ENCODE measurements at regions not wholly inside any gene's neighbourhood (a gene's known extent, or its start where the extent isn't known, plus 50 kb on each side); places are given as distances from the start of the nearest gene placed in this dataset.

GRCh38 chr12:62192180-62192902, 67.9 kb upstream of the USP15 start (continued):
- TF ChIP-seq ZBTB33 (IDR thresholded peaks at IDR 0.05; ENCODE audit: extremely low read depth, insufficient replicate concordance, low read length) (no peak), POLR2A (IDR thresholded peaks at IDR 0.05; ENCODE audit: borderline replicate concordance, extremely low read depth, insufficient read depth, insufficient read length) (no peak), ZFX (IDR thresholded peaks at IDR 0.05) (no peak), ELF1 (IDR thresholded peaks at IDR 0.05; ENCODE audit: borderline replicate concordance, low read depth) (no peak), EGR1 (IDR thresholded peaks at IDR 0.05; ENCODE audit: low read depth) (no peak), POLR2AphosphoS5 (IDR thresholded peaks at IDR 0.05; ENCODE audit: low read depth, low read length) (no peak), ATF3 (IDR thresholded peaks at IDR 0.05) (no peak), SIN3A (IDR thresholded peaks at IDR 0.05; ENCODE audit: low read depth) (no peak), CTCF (IDR thresholded peaks at IDR 0.05 in 2 of 3, conservative IDR thresholded peaks at IDR 0.05 in 1 of 3; ENCODE audit: borderline replicate concordance in 1 of 3, insufficient read depth in 1 of 3, low read depth in 2 of 3, low read length in 2 of 3) (peak; percentile 34 to 79 (median 70); a peak in 5 of 6 replicates)

- no peak overlapping the region for H3K27ac ChIP-seq (ENCODE audit: low read depth, low read length)
- peak overlapping the region; percentile 38 for H3K4me2 ChIP-seq (ENCODE audit: low read length)
- ATAC-seq (peak; percentile 60), DNase-seq (ENCODE audit: low read depth, low spot score) (no peak)
- H2AFZ ChIP-seq (ENCODE audit: low read depth, low read length, poor library complexity, severe bottlenecking) = peak overlapping the region; percentile 52
- H3K9me3 ChIP-seq (ENCODE audit: control insufficient read depth in 1 of 2, insufficient read depth in 1 of 2, low read depth in 1 of 2, low read length in 2 of 2) = no peaks in the 10 kb centered on the region
- no peak overlapping the region for H3K4me3 ChIP-seq (replicated peaks in 1 of 2; ENCODE audit: low read depth in 1 of 2, low read length in 2 of 2)
- H4K20me1 ChIP-seq (ENCODE audit: insufficient read depth) = no peaks in the 10 kb centered on the region
- no peak overlapping the region for H3K9ac ChIP-seq (ENCODE audit: low read length)
- intact Hi-C loops (cut with micrococcal nuclease) = no loop called here
- H3K36me3 ChIP-seq (ENCODE audit: control insufficient read depth in 1 of 2, insufficient read depth in 2 of 2, low read length in 2 of 2) = no peaks in the 10 kb centered on the region
- H3K27me3 ChIP-seq (ENCODE audit: insufficient read depth, low read length) = no peaks in the 10 kb centered on the region
- no TSS peak for BruUV-seq (replicated peaks)
- H3K4me1 ChIP-seq (ENCODE audit: control insufficient read depth in 1 of 2, insufficient read depth in 2 of 2, low read length in 2 of 2) = no peaks in the 10 kb centered on the region
- CTCF ChIA-PET = interaction anchor here (0.8 to 1.4 kb wide), 5 partner anchors 10 to 199 kb away, joined by 3 to 5 read pairs (median 3); no protein-coding TSS in a partner anchor
- no peaks in the 10 kb centered on the region for H3K9me2 ChIP-seq (ENCODE audit: insufficient read depth)
- POLR2A ChIA-PET = no interaction called here
- no peaks in the 10 kb centered on the region for H3K79me2 ChIP-seq (ENCODE audit: insufficient read depth, low read length)
- RAD21 ChIA-PET (ENCODE audit: low non-redundant PET in 1 of 2, low total read pairs in 2 of 2, uncharacterized antibody in 2 of 2, unreplicated experiment in 2 of 2) = no interaction called here
- TF ChIP-seq ELF1 (IDR thresholded peaks at IDR 0.05; ENCODE audit: borderline replicate concordance, low read depth) (no peak), POLR2AphosphoS5 (IDR thresholded peaks at IDR 0.05; ENCODE audit: low read depth, low read length) (no peak), RAD21 (IDR thresholded peaks at IDR 0.05; ENCODE audit: low read depth) (no peak), EZH2 (IDR thresholded peaks at IDR 0.05) (no peak), CBX3 (IDR thresholded peaks at IDR 0.05; ENCODE audit: low read depth) (no peak), POLR2A (IDR thresholded peaks at IDR 0.05; ENCODE audit: borderline replicate concordance, extremely low read depth, insufficient read depth, insufficient read length) (no peak), REST (IDR thresholded peaks at IDR 0.05; ENCODE audit: low read depth) (no peak), ZNF274 (IDR thresholded peaks at IDR 0.05; ENCODE audit: low read depth, low read length) (no peak), YY1 (IDR thresholded peaks at IDR 0.05; ENCODE audit: extremely low read depth, insufficient replicate concordance, low read depth, low read length) (no peak), CEBPB (IDR thresholded peaks at IDR 0.05; ENCODE audit: low read depth) (no peak), EGR1 (IDR thresholded peaks at IDR 0.05; ENCODE audit: low read depth) (no peak), SIN3A (IDR thresholded peaks at IDR 0.05; ENCODE audit: low read depth) (no peak), SP1 (IDR thresholded peaks at IDR 0.05; ENCODE audit: low read depth) (no peak), ZFX (IDR thresholded peaks at IDR 0.05) (no peak)
These were observed 67.3 kb upstream of the USP15 start for GRCh38 chr12:62192903-62193250.
